Right atrium auricular region (tissue), 2 donors: ENCODE measurements at regions not wholly inside any gene's neighbourhood (a gene's known extent, or its start where the extent isn't known, plus 50 kb on each side); places are given as distances from the start of the nearest gene placed in this dataset.

Source experiments
- DNase-seq: peaks from one replicate; pipeline ENCODE4 v3.0.0-alpha.2; 2019; ENCODE audit warnings: low spot score
- H3K27ac ChIP-seq, 2 donors: fragments of 200-600 bp; sonication (generic); 1 replicate in 1 of 2; 2 replicates in 1 of 2; pipeline ENCODE4 v1.5.1; 2016 to 2019
- H3K27me3 ChIP-seq, 2 donors: fragments of 200-600 bp; sonication (generic); one replicate each; pipeline versions ENCODE4 v1.5.1 to v1.6.0; 2017 to 2019
- H3K36me3 ChIP-seq: fragments of 200-600 bp; sonication (generic); one replicate; pipeline ENCODE4 v1.5.1; 2016
- H3K4me1 ChIP-seq, 2 donors: fragments of 200-600 bp; sonication (generic); one replicate each; pipeline versions ENCODE4 v1.5.1 to v1.6.0; 2017 to 2019
- H3K4me3 ChIP-seq, 2 donors: fragments of 200-600 bp; sonication (generic); 1 replicate in 1 of 2; 2 replicates in 1 of 2; pipeline ENCODE4 v1.5.1; 2017 to 2019; ENCODE audit warnings: mild to moderate bottlenecking in 1 of 2, moderate library complexity in 1 of 2
- H3K9me3 ChIP-seq, 2 donors: fragments of 200-600 bp; sonication (generic); one replicate each; pipeline ENCODE4 v1.5.1; 2019
- CTCF ChIP-seq, 2 donors: fragments of 200-600 bp; sonication (generic); IDR thresholded peaks; one replicate each; pipeline ENCODE4 v1.5.1; 2019; ENCODE audit warnings: antibody characterized with exemption in 2 of 2

GRCh38 chr2:120536141-120536540, 190.2 kb downstream of the INHBB start:
- Histone ChIP-seq H3K27me3 (no peaks in the 10 kb centered on the region), H3K36me3 (no peaks in the 10 kb centered on the region), H3K9me3 (no peaks in the 10 kb centered on the region), H3K27ac (no peak overlapping the region), H3K4me1 (peaks cover 0 to 25% of the 10 kb centered on the region in 2 donors), H3K4me3 (no peak overlapping the region)
- DNase-seq = no peak
- no peak for TF ChIP-seq CTCF (IDR thresholded peaks at IDR 0.05)

- Histone ChIP-seq H3K4me1 (peaks cover 0 to 26% of the 10 kb centered on the region in 2 donors), H3K36me3 (no peaks in the 10 kb centered on the region), H3K27me3 (no peaks in the 10 kb centered on the region), H3K4me3 (no peak overlapping the region), H3K27ac (no peak overlapping the region), H3K9me3 (no peaks in the 10 kb centered on the region)
- DNase-seq = no peak
- no peak for TF ChIP-seq CTCF (IDR thresholded peaks at IDR 0.05)
Observed at GRCh38 chr2:120538691-120539423, 192.9 kb downstream of the INHBB start.

- no peak for TF ChIP-seq CTCF (IDR thresholded peaks at IDR 0.05)
- Histone ChIP-seq H3K27me3 (no peaks in the 10 kb centered on the region), H3K36me3 (no peaks in the 10 kb centered on the region), H3K9me3 (no peaks in the 10 kb centered on the region), H3K27ac (peak overlapping the region; percentile 19 to 80), H3K4me3 (no peak overlapping the region), H3K4me1 (peaks cover 0 to 26% of the 10 kb centered on the region in 2 donors)
- DNase-seq = no peak
Observed at GRCh38 chr2:120539424-120539936, 193.5 kb downstream of the INHBB start.

- no peaks in the 10 kb centered on the region for H3K36me3 ChIP-seq
- no peak overlapping the region for H3K4me3 ChIP-seq
- peak; percentile 92 for DNase-seq
- no peaks in the 10 kb centered on the region for H3K27me3 ChIP-seq
- no peaks in the 10 kb centered on the region for H3K9me3 ChIP-seq
- peak overlapping the region; percentile 56 to 80 for H3K27ac ChIP-seq
- no peak for TF ChIP-seq CTCF (IDR thresholded peaks at IDR 0.05)
- H3K4me1 ChIP-seq = peaks cover 0 to 26% of the 10 kb centered on the region in 2 donors
Observed at GRCh38 chr2:120539937-120540718, 194.2 kb downstream of the INHBB start.

- H3K27me3 ChIP-seq = no peaks in the 10 kb centered on the region
- no peak for DNase-seq
Observed at GRCh38 chr2:120540719-120541552, 194.7 kb upstream of the GLI2 start.

More at GRCh38 chr2:120540719-120541552, 194.7 kb upstream of the GLI2 start:
- Histone ChIP-seq H3K27ac (peak overlapping the region; percentile 56 to 80), H3K9me3 (no peaks in the 10 kb centered on the region), H3K4me3 (no peak overlapping the region), H3K4me1 (peaks cover 0 to 29% of the 10 kb centered on the region in 2 donors), H3K36me3 (no peaks in the 10 kb centered on the region)
- no peak for TF ChIP-seq CTCF (IDR thresholded peaks at IDR 0.05)
